Skeletal muscle tissue (tissue), 3 donors: ENCODE measurements at regions not wholly inside any gene's neighbourhood (a gene's known extent, or its start where the extent isn't known, plus 50 kb on each side); places are given as distances from the start of the nearest gene placed in this dataset.

ENCODE experiments used
- H3K27ac ChIP-seq: one replicate; pipeline ENCODE4 v1.7.0; 2013; ENCODE audit warnings: mild to moderate bottlenecking, low read depth, low read length, inconsistent platforms
- H3K27me3 ChIP-seq, 3 donors: one replicate each; pipeline ENCODE4 v1.7.0; 2013; ENCODE audit warnings: low read length in 3 of 3; ENCODE audit not compliant: control insufficient read depth in 3 of 3, insufficient read depth in 3 of 3
- H3K36me3 ChIP-seq, 3 donors: one replicate each; pipeline ENCODE4 v1.7.0; 2013; ENCODE audit warnings: low read length in 3 of 3; ENCODE audit not compliant: control insufficient read depth in 3 of 3, insufficient read depth in 3 of 3
- H3K4me1 ChIP-seq, 3 donors: one replicate each; pipeline ENCODE4 v1.7.0; 2013; ENCODE audit warnings: low read length in 3 of 3, mild to moderate bottlenecking in 3 of 3; ENCODE audit not compliant: control insufficient read depth in 3 of 3, insufficient read depth in 3 of 3
- H3K4me3 ChIP-seq, 3 donors: one replicate each; pipeline ENCODE4 v1.7.0; 2013; ENCODE audit warnings: low read length in 3 of 3
- H3K9ac ChIP-seq, 3 donors: one replicate each; pipeline ENCODE4 v1.7.0; 2013; ENCODE audit warnings: low read length in 3 of 3, mild to moderate bottlenecking in 3 of 3, moderate library complexity in 2 of 3, low read depth in 1 of 3
- H3K9me3 ChIP-seq, 3 donors: one replicate each; pipeline ENCODE4 v1.7.0; 2013; ENCODE audit warnings: low read length in 3 of 3; ENCODE audit not compliant: control insufficient read depth in 3 of 3
- donor health status: Osteomylitis.

GRCh38 chr3:157786211-157786610, 283.0 kb upstream of the VEPH1 start:
- H3K9ac ChIP-seq: no peak overlapping the region
- H3K36me3 ChIP-seq: no peaks in the 10 kb centered on the region
- no peak overlapping the region for H3K27ac ChIP-seq

DNA sequence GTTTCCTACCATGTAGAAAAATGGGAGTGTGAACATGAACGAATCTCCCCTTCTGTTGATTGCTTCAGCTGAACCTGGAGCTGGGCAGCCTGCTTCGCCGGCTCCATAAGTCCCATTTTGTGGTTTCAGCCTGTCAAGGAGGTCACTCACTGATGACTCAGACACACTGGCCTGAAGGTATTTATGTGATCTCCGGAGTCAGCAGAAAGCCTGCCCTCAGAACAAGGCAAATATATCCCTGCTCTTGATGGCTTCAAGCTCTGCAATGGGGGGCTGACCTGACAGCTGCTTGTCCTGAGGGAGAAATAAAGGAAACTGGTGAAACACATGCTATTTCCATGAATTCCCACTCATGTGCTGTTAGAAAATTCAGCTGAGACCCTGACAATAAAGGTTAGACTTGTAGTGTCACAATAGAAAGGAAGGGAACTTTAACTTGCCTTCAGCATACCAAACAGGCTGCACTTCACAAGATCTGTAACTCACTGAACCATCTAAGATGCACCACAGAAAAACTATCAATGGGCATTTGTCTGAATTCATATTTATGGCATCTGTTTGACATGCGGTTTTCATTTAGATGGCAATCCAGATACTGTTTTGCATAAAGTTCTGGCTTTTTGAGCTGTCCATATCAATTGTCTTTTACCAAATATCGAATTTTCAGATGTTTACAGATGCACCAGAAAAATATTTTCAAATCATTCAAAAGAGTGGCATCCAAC, 282.0 kb upstream of the VEPH1 start:
- Histone ChIP-seq H3K9ac (no peak overlapping the region), H3K9me3 (no peaks in the 10 kb centered on the region), H3K4me1 (peaks cover 0 to 2% (median 0%) of the 10 kb centered on the region in 3 donors), H3K27ac (no peak overlapping the region), H3K36me3 (no peaks in the 10 kb centered on the region), H3K4me3 (no peak overlapping the region), H3K27me3 (no peaks in the 10 kb centered on the region)

More at GRCh38 chr3:157786211-157786610, 283.0 kb upstream of the VEPH1 start:
- Histone ChIP-seq H3K4me1 (peaks cover 0 to 2% (median 0%) of the 10 kb centered on the region in 3 donors), H3K4me3 (no peak overlapping the region), H3K9me3 (no peaks in the 10 kb centered on the region), H3K27me3 (no peaks in the 10 kb centered on the region)

DNA sequence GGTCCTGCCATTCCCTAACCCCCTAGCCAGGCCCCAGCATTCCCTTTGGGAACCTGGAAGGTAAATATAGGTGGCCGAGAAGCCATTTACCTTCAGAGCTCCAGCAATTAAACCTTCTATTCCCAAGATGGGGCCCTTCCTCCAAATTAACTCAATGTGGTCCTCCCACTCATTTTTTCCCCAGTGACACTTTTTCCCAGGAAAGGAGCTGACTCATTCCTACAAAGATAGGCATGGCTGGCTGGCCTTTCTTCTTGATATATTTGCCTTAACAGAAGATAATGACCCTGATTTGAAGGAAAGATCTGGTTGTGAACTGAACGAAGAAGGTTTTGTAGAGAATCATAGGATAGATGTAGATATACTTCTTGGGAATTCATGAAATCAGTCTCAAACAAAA, 279.0 kb upstream of the VEPH1 start:
- H3K27me3 ChIP-seq: no peaks in the 10 kb centered on the region
- no peak overlapping the region for H3K4me3 ChIP-seq
- no peaks in the 10 kb centered on the region for H3K36me3 ChIP-seq
- H3K9ac ChIP-seq: no peak overlapping the region
- no peak overlapping the region for H3K27ac ChIP-seq
- H3K9me3 ChIP-seq: no peaks in the 10 kb centered on the region
- H3K4me1 ChIP-seq: peaks cover 0 to 2% (median 0%) of the 10 kb centered on the region in 3 donors

GRCh38 chr3:157776861-157777260, 273.6 kb upstream of the VEPH1 start:
- Histone ChIP-seq H3K27ac (no peak overlapping the region), H3K27me3 (no peaks in the 10 kb centered on the region), H3K36me3 (no peaks in the 10 kb centered on the region), H3K4me3 (no peak overlapping the region), H3K9ac (no peak overlapping the region), H3K9me3 (no peaks in the 10 kb centered on the region), H3K4me1 (no peaks in the 10 kb centered on the region)

DNA sequence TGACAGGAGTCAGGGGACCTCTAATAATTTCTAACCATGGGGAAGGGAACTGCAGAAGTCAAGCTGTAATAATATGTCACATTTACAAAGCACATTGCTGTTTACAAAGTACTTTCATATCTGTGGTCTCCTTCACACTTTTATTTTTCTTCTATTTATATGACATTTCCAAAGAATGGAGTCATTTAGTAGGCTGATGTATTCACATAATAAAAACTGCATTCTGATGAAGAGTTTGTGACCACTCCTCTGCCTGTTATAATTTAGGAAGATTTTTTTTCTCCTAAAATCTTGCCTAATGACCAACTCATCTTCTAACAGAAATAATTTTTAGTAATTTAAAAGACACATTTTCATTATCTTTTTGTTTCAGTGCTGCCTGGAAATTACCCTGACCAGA, 272.2 kb upstream of the VEPH1 start:
- H3K4me3 ChIP-seq: no peak overlapping the region
- H3K27me3 ChIP-seq: no peaks in the 10 kb centered on the region
- no peaks in the 10 kb centered on the region for H3K9me3 ChIP-seq
- H3K9ac ChIP-seq: no peak overlapping the region
- no peak overlapping the region for H3K27ac ChIP-seq
- no peaks in the 10 kb centered on the region for H3K4me1 ChIP-seq
- H3K36me3 ChIP-seq: no peaks in the 10 kb centered on the region

DNA sequence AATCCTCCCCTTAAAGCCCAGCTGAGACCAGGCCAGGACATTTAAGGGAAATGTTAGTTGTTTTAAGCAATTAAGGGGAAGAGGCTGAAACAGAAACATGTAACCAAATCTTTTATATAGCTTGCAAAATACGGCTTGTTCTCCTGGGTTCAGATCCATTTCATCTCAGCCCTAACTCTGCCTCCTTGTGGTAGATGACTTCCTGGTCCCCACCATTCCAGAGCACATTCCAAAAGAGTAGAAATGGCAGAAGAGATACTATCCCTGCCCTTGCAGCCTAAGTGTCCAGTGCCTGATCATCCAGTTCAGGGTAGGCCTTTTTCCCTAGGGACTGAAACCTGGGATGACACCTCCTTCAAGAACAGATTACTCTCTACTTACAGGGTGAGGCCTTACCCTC, 266.2 kb upstream of the VEPH1 start:
- Histone ChIP-seq H3K9ac (no peak overlapping the region), H3K9me3 (no peaks in the 10 kb centered on the region), H3K4me1 (no peaks in the 10 kb centered on the region), H3K4me3 (no peak overlapping the region), H3K27me3 (no peaks in the 10 kb centered on the region), H3K36me3 (no peaks in the 10 kb centered on the region), H3K27ac (no peak overlapping the region)

- Histone ChIP-seq H3K27ac (no peak overlapping the region), H3K9ac (no peak overlapping the region), H3K9me3 (no peaks in the 10 kb centered on the region), H3K27me3 (no peaks in the 10 kb centered on the region), H3K4me3 (no peak overlapping the region), H3K36me3 (no peaks in the 10 kb centered on the region), H3K4me1 (no peaks in the 10 kb centered on the region)
Measured at GRCh38 chr3:157767607-157768006, 264.4 kb upstream of the VEPH1 start.

DNA sequence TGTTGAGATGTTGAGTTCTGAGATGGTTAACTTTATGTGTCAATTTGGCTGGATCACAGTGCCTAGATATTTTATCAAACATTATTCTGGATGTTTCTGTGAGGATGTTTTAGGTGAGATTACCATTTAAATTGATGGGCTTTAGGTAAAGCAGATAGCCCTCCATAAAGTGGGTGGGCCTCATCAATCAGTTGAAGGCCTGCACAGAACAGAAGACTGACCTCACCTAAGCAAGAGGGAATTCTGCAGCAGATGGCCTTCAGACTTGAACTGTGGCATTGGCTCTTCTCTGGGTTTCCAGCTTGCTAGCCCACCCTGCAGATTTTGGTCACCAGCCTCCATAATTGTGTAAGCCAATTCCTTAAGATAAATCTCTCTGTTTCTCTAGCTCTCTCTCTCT, 260.4 kb upstream of the VEPH1 start:
- no peaks in the 10 kb centered on the region for H3K9me3 ChIP-seq
- no peaks in the 10 kb centered on the region for H3K36me3 ChIP-seq
- H3K4me3 ChIP-seq: no peak overlapping the region
- H3K9ac ChIP-seq: no peak overlapping the region
- no peaks in the 10 kb centered on the region for H3K4me1 ChIP-seq
- no peak overlapping the region for H3K27ac ChIP-seq
- H3K27me3 ChIP-seq: no peaks in the 10 kb centered on the region

DNA sequence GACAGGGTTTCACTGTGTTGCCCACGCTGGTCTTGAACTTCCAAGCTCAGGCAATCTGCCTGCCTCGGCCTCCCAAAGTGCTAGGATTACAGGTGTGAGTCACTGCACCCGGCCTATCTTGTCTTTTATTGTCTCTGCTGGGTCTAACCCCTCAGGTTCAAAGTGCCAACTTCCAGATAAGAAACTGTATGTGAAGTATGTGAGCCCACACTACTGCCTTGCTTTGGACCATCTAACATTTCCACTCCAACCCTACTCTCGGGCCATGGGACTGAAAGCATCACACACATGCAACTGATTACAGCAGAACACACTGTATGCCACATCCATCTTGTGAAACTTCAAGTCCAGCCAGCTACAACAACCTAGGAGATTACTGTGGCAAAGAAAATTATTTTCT, 256.1 kb upstream of the VEPH1 start:
- no peak overlapping the region for H3K4me3 ChIP-seq
- no peaks in the 10 kb centered on the region for H3K27me3 ChIP-seq
- no peak overlapping the region for H3K9ac ChIP-seq
- no peak overlapping the region for H3K27ac ChIP-seq
- no peaks in the 10 kb centered on the region for H3K36me3 ChIP-seq
- H3K4me1 ChIP-seq: no peaks in the 10 kb centered on the region
- no peaks in the 10 kb centered on the region for H3K9me3 ChIP-seq

DNA sequence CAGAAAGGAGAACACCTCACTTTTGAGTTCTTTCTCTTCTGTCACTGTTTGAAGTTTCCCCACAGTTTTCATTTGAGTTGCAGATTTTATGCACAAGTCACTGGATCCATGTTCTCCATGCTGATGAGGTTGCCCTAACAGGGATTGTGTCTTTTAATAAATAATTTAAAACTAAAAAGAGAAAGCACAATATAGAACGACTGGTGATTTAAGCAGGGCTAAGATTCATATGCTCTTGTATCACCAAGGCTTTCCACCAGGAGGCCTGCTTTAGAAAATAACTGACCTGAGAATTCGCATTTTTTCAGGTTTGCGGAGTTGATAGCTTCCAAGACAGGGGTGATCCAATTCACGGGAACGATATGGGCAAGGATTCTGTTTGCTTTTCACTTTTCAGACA, 252.0 kb upstream of the VEPH1 start:
- Histone ChIP-seq H3K4me1 (no peaks in the 10 kb centered on the region), H3K4me3 (no peak overlapping the region)

More for the DNA sequence above, 252.0 kb upstream of the VEPH1 start:
- Histone ChIP-seq H3K9ac (no peak overlapping the region), H3K9me3 (no peaks in the 10 kb centered on the region), H3K27me3 (no peaks in the 10 kb centered on the region), H3K36me3 (no peaks in the 10 kb centered on the region), H3K27ac (no peak overlapping the region)
